ENCODE measurements at regions not wholly inside any gene's neighbourhood (a gene's known extent, or its start where the extent isn't known, plus 50 kb on each side); places are given as distances from the start of the nearest gene placed in this dataset.
"Not testable (repeated sequence)": the region's sequence is repeated elsewhere in the genome, so short reads cannot be mapped to it uniquely, and the experiment has no call there.

DNA sequence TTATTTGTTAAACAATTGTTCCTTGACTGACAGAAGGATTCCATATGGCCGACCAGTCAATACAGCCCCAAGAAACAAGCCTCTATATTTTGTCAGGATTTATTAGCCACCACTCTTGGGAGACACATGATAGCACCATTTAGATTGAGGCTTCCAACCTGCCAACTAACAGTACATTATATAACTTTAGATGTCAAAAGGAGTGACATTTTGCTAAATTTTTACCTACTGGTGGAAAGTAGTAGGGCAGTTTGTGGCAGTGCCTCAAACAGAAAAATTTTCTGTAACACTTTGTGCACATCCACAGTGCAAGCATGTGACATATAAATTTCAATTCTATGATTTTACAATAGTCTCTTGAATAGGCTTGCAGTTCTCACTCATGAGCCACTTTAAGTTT is 464.0 kb downstream of the TRIB2 start:
- DNase-seq (ENCODE audit: low read depth in 1 of 2, low spot score in 1 of 2) = no peak

DNA sequence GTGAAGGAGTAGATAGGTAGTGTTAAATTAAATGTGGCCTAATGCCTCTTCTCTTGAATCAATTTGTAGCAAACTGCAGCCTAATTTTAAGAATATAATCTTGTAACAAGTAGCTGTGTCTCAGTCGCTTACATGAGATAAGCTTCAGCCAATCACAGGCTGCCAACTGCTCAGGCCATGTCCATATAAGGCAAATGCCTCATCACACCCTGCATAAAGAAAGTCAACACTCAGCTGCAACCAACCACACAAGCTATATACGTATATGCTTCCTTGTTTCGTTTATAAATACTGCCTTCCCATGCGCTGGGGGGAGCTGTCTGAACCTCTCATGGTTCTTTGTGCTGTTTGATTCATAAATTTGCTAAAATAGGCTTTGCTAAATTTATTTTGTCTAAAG is 476.3 kb downstream of the TRIB2 start:
- no peak for DNase-seq (ENCODE audit: low read depth in 1 of 2, low spot score in 1 of 2)

DNA sequence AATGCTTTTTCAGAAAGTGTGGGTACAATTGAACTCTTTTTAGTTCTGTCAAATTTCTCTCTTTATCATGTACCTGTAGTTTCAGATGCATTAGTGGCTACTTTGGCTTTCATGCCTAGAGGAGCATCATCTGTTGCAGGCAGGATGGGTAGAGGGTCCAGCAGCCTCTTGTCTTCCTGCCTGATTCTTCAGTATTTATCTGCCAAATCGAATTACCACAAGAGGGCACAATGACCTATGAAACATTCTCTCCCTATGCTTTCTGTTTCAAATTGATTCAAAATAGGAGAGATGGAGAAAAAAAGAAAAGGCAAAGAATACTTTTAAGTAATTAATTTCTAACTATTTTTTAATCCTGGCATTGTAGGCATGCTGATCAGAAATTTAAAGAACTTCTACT is 477.2 kb downstream of the TRIB2 start:
- DNase-seq (ENCODE audit: low read depth in 1 of 2, low spot score in 1 of 2) = no peak

DNA sequence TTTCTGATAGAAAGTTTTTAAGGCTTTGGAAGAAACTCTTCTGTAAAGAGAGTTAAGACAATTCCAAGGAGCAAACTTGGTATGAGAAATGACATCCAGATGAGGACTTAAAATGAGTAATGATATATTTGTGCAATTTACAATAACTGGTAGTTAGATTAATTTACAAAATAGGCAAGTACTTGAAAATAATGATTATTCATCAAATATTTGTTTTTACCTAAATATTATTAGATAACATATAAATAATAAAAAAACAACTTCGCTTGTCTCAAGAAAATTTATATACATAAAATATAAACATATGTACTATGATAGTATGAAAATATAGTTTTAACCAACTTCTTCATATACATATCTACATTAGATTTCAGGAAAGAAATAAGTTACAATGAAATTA is 478.5 kb downstream of the TRIB2 start:
- DNase-seq (ENCODE audit: low read depth in 1 of 2, low spot score in 1 of 2) = no peak

DNA sequence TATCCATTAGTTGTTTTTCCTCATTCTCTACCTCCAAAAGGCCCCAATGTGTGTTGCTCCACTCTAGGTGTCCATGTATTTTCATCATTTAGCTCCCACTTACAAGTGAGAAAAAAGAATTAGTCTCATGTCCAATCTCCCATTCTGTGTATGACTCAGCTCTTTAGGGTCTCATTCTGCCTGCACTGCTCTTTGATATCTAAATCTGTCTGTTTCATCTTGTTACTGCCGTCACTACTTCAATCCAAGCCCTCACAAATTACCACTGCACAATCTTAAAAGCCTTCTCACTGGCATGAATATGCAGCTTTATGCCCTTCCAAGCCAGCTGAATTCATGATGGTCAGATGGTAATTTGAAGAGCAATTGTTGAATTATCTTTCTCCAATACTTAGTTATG is 480.5 kb downstream of the TRIB2 start:
- DNase-seq (ENCODE audit: low read depth in 1 of 2, low spot score in 1 of 2) = no peak

DNA sequence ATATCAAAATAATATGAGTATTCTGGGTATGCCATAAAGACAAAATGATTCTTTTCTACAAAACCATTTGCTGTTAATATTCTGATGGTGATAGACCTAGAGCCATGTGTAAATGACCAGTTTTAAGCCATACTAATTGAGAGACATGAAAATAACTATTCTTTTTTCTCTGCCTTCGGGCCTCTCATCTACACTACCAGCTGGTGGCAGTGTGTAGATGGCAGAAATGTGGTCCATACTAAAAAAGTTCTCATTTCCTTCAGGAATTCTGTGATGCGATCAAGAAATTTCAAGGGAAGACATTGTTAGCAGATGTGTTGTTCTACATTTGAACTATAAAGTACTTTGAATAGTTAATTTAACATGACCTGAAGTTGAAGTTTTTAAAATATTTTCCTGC is 485.2 kb downstream of the TRIB2 start:
- DNase-seq (ENCODE audit: low read depth in 1 of 2, low spot score in 1 of 2) = no peak

DNA sequence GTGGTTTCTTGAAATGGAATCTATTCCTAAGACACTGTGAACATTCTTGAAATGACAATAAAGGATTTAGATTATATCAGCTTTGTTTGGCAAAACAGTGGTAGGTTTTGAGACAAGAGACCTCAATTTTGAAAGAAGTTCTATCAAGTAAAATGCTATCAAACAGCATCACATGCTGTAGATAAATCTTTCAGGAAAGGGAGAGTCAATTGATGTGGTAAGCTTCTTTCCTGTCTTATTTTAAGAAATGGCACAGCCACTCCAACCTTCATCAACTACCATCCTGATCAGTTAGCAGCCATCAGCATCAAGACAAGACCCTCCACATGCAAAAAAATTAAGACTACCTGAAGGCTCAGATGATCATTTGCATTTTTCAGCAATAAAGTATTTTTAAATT is 495.4 kb downstream of the TRIB2 start:
- DNase-seq (ENCODE audit: low read depth in 1 of 2, low spot score in 1 of 2) = no peak

DNA sequence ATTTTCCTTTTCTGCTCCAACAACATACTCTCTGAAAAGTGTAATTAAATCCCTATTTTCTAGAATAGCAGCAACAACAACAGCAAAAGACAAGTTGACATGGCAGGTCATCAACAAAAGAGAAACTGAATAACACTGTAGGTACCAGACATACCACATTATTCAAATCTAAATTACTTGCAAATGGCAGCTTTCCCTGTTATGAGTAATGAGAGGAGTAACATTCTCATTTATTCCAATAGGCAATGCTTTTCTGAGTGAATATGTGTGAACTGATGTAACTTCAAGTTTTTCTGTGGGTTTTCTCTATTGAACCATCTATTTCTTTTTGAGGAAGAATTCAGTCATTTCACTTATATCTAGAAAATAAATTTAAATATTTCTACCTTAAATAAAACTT is 501.5 kb downstream of the TRIB2 start:
- DNase-seq (ENCODE audit: low read depth in 1 of 2, low spot score in 1 of 2) = no peak

DNA sequence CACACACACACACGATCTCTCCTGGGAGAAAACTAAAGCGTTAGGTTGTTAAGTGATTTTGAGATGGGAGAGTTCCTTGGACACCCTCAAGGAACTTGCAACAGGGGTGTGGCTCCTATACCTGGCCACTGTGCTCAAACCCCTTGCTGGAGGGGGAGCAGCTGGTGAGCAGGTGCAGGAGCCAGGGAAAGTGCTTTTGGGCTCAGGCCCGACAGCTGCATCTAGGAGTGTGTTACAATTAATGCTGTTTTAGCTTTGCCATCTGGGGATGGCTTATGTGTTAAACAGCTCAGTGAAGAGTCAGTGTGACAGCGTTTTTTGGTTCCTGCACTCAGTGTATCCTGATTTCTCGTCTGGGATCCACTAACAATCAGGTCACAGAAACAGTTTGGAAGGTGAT is 510.8 kb downstream of the TRIB2 start:
- DNase-seq (ENCODE audit: low read depth in 1 of 2, low spot score in 1 of 2) = no peak

DNA sequence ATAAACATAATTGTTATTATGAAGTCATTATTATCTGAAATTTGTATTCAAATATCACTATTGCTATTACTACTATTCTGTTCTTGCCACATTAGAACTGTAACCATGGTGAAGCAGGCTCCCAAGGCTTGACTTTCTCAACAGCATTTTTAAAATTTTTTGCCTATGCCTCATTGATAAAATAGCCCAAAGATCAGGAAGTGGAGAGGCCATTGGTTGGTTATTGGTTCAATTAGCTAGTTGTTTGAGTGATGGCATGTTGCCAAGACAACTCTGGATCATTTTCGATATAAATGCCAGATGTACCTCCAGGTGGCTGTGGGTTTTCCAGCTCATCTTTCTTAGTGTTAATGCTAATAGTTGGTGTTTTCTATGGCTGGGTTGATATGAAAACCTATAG is 513.5 kb downstream of the TRIB2 start:
- DNase-seq (ENCODE audit: low read depth in 1 of 2, low spot score in 1 of 2) = no peak

DNA sequence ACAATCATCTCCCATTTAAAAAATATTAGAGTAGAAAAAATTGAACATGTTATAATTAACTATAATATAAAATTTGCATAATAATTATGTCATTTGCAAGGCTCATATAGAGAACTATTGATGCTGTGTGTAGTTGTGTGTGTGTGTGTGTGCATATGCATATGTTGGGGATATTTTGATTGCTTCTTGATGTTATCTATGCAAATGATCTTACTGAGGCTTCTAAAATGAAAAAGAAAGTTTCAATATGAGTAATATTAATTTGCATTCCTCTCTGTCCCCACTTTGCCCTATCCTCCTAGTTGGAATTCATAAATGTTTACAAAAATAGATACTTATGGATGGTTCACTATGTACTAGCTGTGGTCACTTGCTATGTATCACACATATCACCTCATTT is 523.3 kb downstream of the TRIB2 start:
- no peak for DNase-seq (ENCODE audit: low read depth in 1 of 2, low spot score in 1 of 2)

DNA sequence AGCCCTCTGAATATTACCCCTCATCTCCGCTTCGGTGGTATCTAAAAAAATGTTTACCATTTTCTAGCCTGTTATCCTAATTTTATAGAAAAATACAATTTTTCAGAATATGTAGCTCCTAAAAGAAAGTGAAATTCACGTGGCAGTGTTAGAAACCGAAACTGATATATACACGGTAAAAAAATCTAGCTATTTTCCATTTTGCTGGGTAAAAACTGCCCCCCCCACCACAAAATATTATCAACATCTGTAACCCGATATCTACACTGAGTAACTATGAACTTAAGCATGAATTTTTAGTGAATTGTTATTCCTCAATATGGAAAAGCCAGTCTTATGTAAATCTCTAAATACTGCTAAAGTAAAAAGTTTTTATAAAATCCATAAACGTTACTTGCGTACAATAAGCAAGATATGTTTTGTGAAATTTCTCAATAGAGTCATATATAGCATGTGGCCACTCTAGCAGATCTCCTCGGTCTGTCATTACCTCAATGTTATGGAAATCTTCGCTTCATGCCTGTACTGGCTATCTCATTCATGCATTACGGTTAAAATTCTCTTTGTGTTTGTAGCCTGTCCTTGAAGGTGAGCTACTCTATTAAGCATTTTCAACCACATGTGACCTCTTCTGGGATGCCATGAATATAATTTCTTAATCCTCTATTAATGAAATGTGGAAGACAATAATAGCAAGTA is 524.2 kb downstream of the TRIB2 start:
- DNase-seq (ENCODE audit: low read depth in 1 of 2, low spot score in 1 of 2) = no peak

DNA sequence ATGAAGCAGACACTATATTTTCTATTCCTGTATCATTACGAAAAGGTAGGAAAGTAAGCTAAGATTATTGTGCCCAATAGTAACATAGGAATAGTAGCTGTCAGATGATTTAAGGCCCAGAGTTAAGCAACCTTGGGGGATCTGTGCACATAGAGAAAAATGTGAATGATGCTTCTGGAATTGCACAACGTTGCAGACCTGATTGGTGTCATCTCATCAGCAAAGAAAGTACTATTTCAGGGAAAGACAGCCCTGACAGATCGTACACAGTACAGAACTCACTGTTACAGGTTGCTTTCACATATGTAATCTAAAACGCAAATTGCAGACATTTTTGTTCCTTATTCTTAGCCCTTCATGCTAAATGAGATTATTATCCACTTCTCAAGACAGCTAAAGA is 535.9 kb downstream of the TRIB2 start:
- DNase-seq (ENCODE audit: low read depth in 1 of 2, low spot score in 1 of 2) = no peak

DNA sequence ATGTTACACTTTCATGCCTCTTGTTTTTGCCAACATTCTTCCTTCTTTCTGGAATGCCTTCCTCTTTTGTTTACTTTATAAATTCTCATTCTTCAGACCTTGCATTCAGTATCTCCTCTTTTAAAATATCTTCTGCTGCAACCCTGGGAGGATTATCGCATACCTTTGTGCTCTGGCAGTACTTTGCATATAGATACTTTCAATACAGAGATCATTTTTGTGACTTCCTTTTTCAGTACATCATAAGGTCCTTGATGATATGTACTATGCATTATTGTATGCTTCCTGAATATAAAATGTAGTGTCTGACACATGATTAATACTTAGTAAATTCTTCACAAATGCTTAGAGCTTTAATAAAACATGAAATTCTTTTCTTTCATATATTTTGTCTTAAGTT is 538.7 kb downstream of the TRIB2 start:
- no peak for DNase-seq (ENCODE audit: low read depth in 1 of 2, low spot score in 1 of 2)

DNA sequence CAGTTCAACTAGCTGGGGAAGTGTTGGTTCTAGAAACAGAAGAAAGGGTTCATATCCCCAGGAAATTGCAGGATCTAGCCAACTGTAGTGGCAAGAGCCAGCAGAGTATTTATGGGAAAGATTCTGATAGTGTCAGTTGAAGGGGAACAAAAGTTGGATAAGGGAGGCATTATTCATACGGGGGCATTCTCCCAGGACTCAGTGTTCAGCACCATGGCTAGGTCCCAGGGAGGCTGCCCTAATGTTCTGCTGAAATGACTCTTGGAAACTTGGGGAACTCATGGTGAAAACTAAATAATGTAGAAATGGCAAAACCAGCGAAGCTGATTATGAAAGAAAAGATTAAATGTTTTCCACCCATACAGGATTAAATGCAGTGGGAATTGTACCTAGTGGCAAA is 543.7 kb downstream of the TRIB2 start:
- no peak for DNase-seq (ENCODE audit: low read depth in 1 of 2, low spot score in 1 of 2)

DNA sequence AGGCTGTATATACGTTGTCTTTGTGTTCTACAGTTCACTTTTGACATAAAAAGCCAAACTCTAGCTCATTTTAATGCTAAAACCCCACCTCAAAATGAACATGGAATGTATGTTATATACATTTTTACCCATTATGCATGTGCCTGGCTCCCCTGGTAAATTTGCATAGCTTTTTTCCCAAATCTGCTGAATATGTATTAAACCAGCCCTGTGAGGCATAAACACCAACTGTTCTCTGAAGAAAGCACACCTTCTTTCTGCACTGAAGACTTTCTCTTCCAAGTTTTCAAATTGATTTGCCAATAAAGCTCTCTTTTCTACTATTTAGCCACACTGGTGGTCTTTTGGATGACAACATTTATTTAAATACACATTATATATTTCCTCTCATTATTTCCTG is 549.4 kb downstream of the TRIB2 start:
- no peak for DNase-seq (ENCODE audit: low read depth in 1 of 2, low spot score in 1 of 2)

DNA sequence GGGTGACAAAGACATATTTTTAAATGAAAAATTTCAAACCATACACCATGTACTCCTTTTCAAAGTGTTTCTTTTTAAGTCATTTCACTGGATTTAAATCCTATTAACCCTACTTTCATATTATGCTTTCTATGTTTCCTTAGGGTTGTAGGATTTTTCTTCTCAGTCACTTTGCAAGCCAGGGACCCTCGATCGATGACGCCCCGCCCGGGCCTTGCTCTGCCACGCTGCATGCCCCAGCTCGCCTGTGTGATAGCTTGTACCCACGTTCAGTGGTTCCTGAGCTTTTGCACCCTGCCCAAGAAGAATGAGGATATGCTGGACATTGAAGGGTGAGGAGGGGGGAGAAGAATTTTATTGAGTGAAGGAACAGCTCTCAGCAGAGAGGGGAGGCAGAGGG is 568.0 kb downstream of the TRIB2 start:
- DNase-seq (ENCODE audit: low read depth in 1 of 2, low spot score in 1 of 2) = no peak

DNA sequence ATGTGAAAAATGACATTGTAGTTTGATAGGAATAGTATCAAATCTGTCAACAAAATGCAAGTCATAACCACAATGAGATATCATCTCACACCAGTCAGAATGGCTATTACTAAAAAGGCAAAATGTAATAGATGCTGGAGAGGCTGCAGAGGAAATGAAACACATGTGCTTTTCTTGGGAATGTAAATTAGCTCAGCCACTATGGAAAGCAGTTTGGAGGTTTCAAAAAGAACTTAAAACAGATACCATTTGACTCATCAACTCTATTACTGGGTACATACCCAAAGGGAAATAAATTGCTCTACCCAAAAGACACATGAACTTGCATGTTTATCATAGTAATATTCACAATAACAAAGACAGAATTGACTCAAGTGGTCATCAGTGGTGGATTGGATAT is 572.6 kb downstream of the TRIB2 start:
- no peak for DNase-seq (ENCODE audit: low read depth in 1 of 2, low spot score in 1 of 2)

DNA sequence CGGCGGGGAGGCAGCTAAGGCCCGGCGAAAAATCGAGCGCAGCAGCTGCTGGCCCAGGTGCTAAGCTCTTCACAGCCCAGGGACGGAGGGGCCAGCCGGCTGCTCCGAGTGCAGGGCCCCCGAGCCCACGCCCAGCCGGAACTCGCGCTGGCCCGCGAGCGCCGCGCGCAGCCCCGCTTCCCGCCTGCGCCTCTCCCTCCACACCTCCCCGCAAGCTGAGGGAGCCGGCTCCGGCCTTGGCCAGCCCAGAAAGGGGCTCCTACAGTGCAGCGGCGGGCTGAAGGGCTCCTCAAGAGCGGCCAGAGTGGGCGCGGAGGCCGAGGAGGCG is 591.7 kb downstream of the TRIB2 start:
- not testable (repeated sequence) for DNase-seq (ENCODE audit: low read depth in 1 of 2, low spot score in 1 of 2)

DNA sequence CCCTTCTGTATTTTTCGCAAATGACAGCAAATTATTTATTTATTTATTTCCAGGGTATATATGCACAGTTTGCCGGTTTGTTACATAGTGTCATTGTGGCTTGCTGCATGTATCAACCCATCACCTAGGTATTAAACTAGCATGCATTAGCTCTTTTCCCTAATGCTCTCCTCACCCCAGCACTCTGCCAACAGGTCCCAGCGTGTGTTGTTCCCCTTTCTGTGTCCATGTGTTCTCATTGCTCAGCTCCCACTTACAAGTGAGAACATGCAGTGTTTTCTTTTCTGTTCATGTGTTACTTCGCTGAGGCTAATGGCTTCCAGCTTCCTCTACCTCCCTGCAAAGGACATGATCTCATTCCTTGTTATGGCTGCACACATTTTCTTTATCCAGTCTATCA is 592.3 kb downstream of the TRIB2 start:
- DNase-seq (ENCODE audit: low read depth in 1 of 2, low spot score in 1 of 2) = no peak

DNA sequence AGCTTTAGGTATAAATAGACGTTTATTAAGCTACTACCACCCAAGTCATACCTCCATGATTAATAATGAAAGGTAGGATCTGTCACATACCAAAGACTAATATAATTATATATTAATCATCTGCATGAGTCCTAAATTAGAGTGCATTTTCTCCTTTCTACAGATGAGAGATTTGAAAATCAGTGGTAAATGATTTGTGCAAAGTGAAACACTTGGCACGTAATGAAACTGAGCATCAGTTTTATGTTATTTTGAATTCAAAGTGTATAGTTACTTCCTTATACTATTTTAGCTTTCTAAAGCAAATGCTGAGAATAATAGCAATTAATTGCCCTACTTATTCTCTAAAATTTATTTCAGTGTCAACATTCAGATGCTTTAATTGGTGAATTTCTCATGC is 615.3 kb downstream of the TRIB2 start:
- DNase-seq (ENCODE audit: low read depth in 1 of 2, low spot score in 1 of 2) = no peak

DNA sequence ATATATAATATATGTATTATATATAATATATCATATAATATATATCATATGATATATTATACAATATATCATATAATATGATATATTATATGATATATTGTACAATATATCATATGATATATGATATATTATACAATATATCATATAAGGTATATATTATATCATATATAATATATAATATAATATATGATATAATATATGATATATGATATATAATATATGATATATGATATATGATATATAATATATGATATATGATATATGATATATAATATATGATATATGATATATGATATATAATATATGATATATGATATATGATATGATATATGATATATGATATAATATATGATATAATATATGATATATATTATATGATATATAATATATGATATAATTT is 617.3 kb downstream of the TRIB2 start:
- DNase-seq (ENCODE audit: low read depth in 1 of 2, low spot score in 1 of 2) = not testable (repeated sequence)

DNA sequence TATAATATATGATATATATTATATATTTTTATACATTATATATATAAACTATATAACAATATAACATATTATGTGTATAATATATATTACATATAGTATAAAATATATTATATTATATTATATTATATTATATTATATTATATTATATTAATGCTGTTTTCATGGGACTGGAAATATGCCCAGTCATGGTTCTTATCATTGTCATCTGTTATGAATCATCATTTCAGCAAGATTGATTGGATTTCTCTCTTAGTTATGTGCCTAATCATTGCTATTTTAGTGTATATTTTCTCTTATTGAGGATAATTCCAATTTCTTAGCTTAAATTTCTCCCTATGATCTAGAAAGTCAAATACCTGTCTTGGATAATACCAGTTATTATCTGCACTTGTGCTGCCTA is 617.8 kb downstream of the TRIB2 start:
- DNase-seq (ENCODE audit: low read depth in 1 of 2, low spot score in 1 of 2) = no peak

Data from stimulated activated CD4-positive, alpha-beta T cell treated with anti-CD3 and anti-CD28 coated beads, Interleukin-15, amount 100 ng/mL, for 1 hour (primary cell).